PFSK-1 (cell line): ENCODE measurements at regions not wholly inside any gene's neighbourhood (a gene's known extent, or its start where the extent isn't known, plus 50 kb on each side); places are given as distances from the start of the nearest gene placed in this dataset.

Experiments
- POLR2AphosphoS5 ChIP-seq: IDR thresholded peaks from 2 replicates; pipeline ENCODE4 v1.6.1; 2012; ENCODE audit warnings: low read depth, mild to moderate bottlenecking, control low read depth, low read length, moderate library complexity
- TAF1 ChIP-seq: IDR thresholded peaks from 2 replicates; pipeline ENCODE4 v1.6.1; 2012; ENCODE audit warnings: low read length, control low read depth, borderline replicate concordance; ENCODE audit not compliant: insufficient read depth
- TF ChIP-seq, protein P1 (sequence below), 2 experiments: IDR thresholded peaks; 2 replicates each; pipeline versions ENCODE4 v1.6.1 to v1.8.0; 2011 to 2012; ENCODE audit warnings: low read depth in 2 of 2, low read length in 2 of 2, control low read depth in 1 of 2, inconsistent platforms in 1 of 2, mild to moderate bottlenecking in 1 of 2, moderate library complexity in 1 of 2; ENCODE audit not compliant: insufficient read depth in 1 of 2

DNA sequence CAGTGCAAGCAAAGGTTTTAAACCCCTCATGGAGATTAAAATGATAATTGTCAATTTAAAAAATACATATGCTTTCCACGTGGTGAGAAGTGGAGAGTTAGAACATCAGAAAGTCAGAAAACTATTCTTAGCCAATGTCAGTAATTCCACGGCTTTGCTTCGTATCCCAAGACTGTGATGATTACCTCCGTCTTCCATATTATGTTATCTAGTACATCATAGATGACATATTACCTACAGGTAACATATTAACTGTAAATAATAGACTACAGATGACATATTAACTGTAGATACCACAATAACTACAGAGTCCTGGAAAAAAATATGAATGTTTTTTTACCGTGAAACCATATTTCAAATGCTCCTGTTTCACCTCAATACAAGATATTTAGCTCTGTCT lies 579.4 kb upstream of the PFKP start:
- TF ChIP-seq POLR2AphosphoS5 (no peak), TAF1 (no peak)
- TF ChIP-seq, protein P1, sequence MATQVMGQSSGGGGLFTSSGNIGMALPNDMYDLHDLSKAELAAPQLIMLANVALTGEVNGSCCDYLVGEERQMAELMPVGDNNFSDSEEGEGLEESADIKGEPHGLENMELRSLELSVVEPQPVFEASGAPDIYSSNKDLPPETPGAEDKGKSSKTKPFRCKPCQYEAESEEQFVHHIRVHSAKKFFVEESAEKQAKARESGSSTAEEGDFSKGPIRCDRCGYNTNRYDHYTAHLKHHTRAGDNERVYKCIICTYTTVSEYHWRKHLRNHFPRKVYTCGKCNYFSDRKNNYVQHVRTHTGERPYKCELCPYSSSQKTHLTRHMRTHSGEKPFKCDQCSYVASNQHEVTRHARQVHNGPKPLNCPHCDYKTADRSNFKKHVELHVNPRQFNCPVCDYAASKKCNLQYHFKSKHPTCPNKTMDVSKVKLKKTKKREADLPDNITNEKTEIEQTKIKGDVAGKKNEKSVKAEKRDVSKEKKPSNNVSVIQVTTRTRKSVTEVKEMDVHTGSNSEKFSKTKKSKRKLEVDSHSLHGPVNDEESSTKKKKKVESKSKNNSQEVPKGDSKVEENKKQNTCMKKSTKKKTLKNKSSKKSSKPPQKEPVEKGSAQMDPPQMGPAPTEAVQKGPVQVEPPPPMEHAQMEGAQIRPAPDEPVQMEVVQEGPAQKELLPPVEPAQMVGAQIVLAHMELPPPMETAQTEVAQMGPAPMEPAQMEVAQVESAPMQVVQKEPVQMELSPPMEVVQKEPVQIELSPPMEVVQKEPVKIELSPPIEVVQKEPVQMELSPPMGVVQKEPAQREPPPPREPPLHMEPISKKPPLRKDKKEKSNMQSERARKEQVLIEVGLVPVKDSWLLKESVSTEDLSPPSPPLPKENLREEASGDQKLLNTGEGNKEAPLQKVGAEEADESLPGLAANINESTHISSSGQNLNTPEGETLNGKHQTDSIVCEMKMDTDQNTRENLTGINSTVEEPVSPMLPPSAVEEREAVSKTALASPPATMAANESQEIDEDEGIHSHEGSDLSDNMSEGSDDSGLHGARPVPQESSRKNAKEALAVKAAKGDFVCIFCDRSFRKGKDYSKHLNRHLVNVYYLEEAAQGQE (IDR thresholded peaks at IDR 0.05; ENCODE audit: insufficient read depth in 1 of 2, low read depth in 2 of 2, low read length in 2 of 2): no peak
